Keratinocyte (primary cell): ENCODE measurements at regions not wholly inside any gene's neighbourhood (a gene's known extent, or its start where the extent isn't known, plus 50 kb on each side); places are given as distances from the start of the nearest gene placed in this dataset.

Source experiments
- DNase-seq: peaks from one replicate; pipeline ENCODE4 v3.0.0-alpha.2; 2011; ENCODE audit warnings: low read depth, missing footprints, low spot score
- FAIRE-seq: peaks from 2 replicates; lab custom pipeline; 2011; peaks lifted over from hg19 to GRCh38; lab: Jason Lieb, UNC
- H2AFZ ChIP-seq: 2 replicates; pipeline ENCODE4 v1.6.0; 2012; ENCODE audit warnings: low read length, control low read depth, inconsistent platforms; ENCODE audit not compliant: control insufficient read depth
- H3K27ac ChIP-seq: 2 replicates; pipeline ENCODE4 v1.5.1; 2011; ENCODE audit warnings: low read length; ENCODE audit not compliant: control insufficient read depth, insufficient read depth
- H3K27me3 ChIP-seq: 3 replicates; pipeline ENCODE4 v1.6.0; 2011; ENCODE audit warnings: low read length; ENCODE audit not compliant: control insufficient read depth, insufficient read depth; ENCODE audit errors: extremely low read depth
- H3K36me3 ChIP-seq, 2 experiments: 2 replicates in 1 of 2; 3 replicates in 1 of 2; pipeline ENCODE4 v1.5.1; 2011; ENCODE audit warnings: low read length in 2 of 2, mild to moderate bottlenecking in 1 of 2; ENCODE audit not compliant: control insufficient read depth in 2 of 2, insufficient read depth in 2 of 2; ENCODE audit errors: extremely low read depth in 1 of 2
- H3K4me1 ChIP-seq: 3 replicates; pipeline ENCODE4 v1.5.1; 2011; ENCODE audit warnings: low read length; ENCODE audit not compliant: control insufficient read depth, insufficient read depth; ENCODE audit errors: extremely low read depth
- H3K4me2 ChIP-seq: 3 replicates; pipeline ENCODE4 v1.6.0; 2011; ENCODE audit warnings: low read depth, low read length; ENCODE audit not compliant: control insufficient read depth, insufficient read depth; ENCODE audit errors: extremely low read depth
- H3K4me3 ChIP-seq, 3 experiments: fragments of 200-600 bp in 1 of 3; sonication (generic) in 1 of 3; 2 replicates in 2 of 3; 3 replicates in 1 of 3; pipeline ENCODE4 v1.5.1; 2011 to 2016; ENCODE audit warnings: low read length in 3 of 3, mild to moderate bottlenecking in 3 of 3, control low read depth in 2 of 3, inconsistent platforms in 1 of 3, low read depth in 1 of 3, mixed read lengths in 1 of 3, mixed run types in 1 of 3, moderate library complexity in 1 of 3; ENCODE audit not compliant: control insufficient read depth in 2 of 3, insufficient read depth in 2 of 3; ENCODE audit errors: extremely low read depth in 1 of 3
- H3K79me2 ChIP-seq: 2 replicates; pipeline ENCODE4 v1.6.0; 2012; ENCODE audit warnings: low read length; ENCODE audit not compliant: control insufficient read depth, insufficient read depth
- H3K9ac ChIP-seq: 3 replicates; pipeline ENCODE4 v1.6.0; 2011; ENCODE audit warnings: low read length; ENCODE audit not compliant: control insufficient read depth, insufficient read depth; ENCODE audit errors: extremely low read depth
- H3K9me1 ChIP-seq: 3 replicates; pipeline ENCODE4 v1.6.0; 2011; ENCODE audit warnings: low read length; ENCODE audit not compliant: control insufficient read depth, insufficient read depth; ENCODE audit errors: extremely low read depth
- H3K9me3 ChIP-seq: 2 replicates; pipeline ENCODE4 v1.5.1; 2012; ENCODE audit warnings: low read depth, low read length; ENCODE audit not compliant: control insufficient read depth
- H4K20me1 ChIP-seq: 3 replicates; pipeline ENCODE4 v1.6.0; 2011; ENCODE audit warnings: low read length; ENCODE audit not compliant: control insufficient read depth, insufficient read depth; ENCODE audit errors: extremely low read depth
- EZH2 ChIP-seq: IDR thresholded peaks from one replicate; pipeline ENCODE4 v1.6.1; 2012; ENCODE audit warnings: inconsistent platforms, mild to moderate bottlenecking, low read length, moderate library complexity
- dilution Hi-C: fragments of 300-500 bp; cut with MboI; formaldehyde crosslinking; loops from one replicate; pipeline ENCODE4 v1.7.0; 2020; ENCODE audit warnings: low sequenced_read_pairs; ENCODE audit not compliant: extremely low pct_ligation_motif_present
- TF ChIP-seq, protein P1 (sequence below), 3 experiments: IDR thresholded peaks in 1 of 3; conservative IDR thresholded peaks in 1 of 3; optimal IDR thresholded peaks in 1 of 3; 2 replicates in 2 of 3; 3 replicates in 1 of 3; pipeline versions ENCODE3 to v1.5.1; 2011; ENCODE audit warnings: low read length in 3 of 3, mild to moderate bottlenecking in 3 of 3, moderate library complexity in 2 of 3, control low read depth in 1 of 3, inconsistent platforms in 1 of 3; ENCODE audit not compliant: insufficient read depth in 2 of 3; ENCODE audit errors: extremely low read depth in 1 of 3

GRCh38 chr18:56358608-56359280 is 279.6 kb downstream of the TXNL1 start:
- H3K27me3 ChIP-seq: no peaks in the 10 kb centered on the region
- no peak overlapping the region for H3K4me3 ChIP-seq
- FAIRE-seq: no peak
- H3K4me2 ChIP-seq: no peak overlapping the region
- no peaks in the 10 kb centered on the region for H3K9me3 ChIP-seq
- no peaks in the 10 kb centered on the region for H3K9me1 ChIP-seq
- no peak overlapping the region for H3K27ac ChIP-seq
- no peak for DNase-seq
- no peaks in the 10 kb centered on the region for H3K36me3 ChIP-seq
- H3K79me2 ChIP-seq: no peaks in the 10 kb centered on the region
- no peaks in the 10 kb centered on the region for H4K20me1 ChIP-seq
- no peak for TF ChIP-seq EZH2
- TF ChIP-seq, protein P1, sequence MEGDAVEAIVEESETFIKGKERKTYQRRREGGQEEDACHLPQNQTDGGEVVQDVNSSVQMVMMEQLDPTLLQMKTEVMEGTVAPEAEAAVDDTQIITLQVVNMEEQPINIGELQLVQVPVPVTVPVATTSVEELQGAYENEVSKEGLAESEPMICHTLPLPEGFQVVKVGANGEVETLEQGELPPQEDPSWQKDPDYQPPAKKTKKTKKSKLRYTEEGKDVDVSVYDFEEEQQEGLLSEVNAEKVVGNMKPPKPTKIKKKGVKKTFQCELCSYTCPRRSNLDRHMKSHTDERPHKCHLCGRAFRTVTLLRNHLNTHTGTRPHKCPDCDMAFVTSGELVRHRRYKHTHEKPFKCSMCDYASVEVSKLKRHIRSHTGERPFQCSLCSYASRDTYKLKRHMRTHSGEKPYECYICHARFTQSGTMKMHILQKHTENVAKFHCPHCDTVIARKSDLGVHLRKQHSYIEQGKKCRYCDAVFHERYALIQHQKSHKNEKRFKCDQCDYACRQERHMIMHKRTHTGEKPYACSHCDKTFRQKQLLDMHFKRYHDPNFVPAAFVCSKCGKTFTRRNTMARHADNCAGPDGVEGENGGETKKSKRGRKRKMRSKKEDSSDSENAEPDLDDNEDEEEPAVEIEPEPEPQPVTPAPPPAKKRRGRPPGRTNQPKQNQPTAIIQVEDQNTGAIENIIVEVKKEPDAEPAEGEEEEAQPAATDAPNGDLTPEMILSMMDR (optimal IDR thresholded peaks at IDR 0.05 in 1 of 3, IDR thresholded peaks at IDR 0.05 in 1 of 3, conservative IDR thresholded peaks at IDR 0.05 in 1 of 3; ENCODE audit: extremely low read depth in 1 of 3, insufficient read depth in 2 of 3, low read length in 3 of 3): peak; percentile 20 to 26 (median 22)
- H3K9ac ChIP-seq: no peak overlapping the region
- H2AFZ ChIP-seq: no peak overlapping the region
- H3K4me1 ChIP-seq: no peaks in the 10 kb centered on the region
- dilution Hi-C loops: no loop called here

GRCh38 chr18:56353663-56354260 is 284.6 kb downstream of the TXNL1 start:
- Histone ChIP-seq H3K79me2 (no peaks in the 10 kb centered on the region), H3K9ac (no peak overlapping the region), H2AFZ (no peak overlapping the region), H3K27me3 (no peaks in the 10 kb centered on the region), H3K36me3 (no peaks in the 10 kb centered on the region), H3K4me1 (no peaks in the 10 kb centered on the region), H4K20me1 (no peaks in the 10 kb centered on the region), H3K4me3 (no peak overlapping the region), H3K27ac (no peak overlapping the region), H3K4me2 (no peak overlapping the region), H3K9me1 (no peaks in the 10 kb centered on the region), H3K9me3 (no peaks in the 10 kb centered on the region)
- no peak for FAIRE-seq
- DNase-seq: no peak
- dilution Hi-C loops: no loop called here
- TF ChIP-seq, protein P1 (optimal IDR thresholded peaks at IDR 0.05 in 1 of 3, IDR thresholded peaks at IDR 0.05 in 1 of 3, conservative IDR thresholded peaks at IDR 0.05 in 1 of 3; ENCODE audit: extremely low read depth in 1 of 3, insufficient read depth in 2 of 3, low read length in 3 of 3): no peak
- TF ChIP-seq EZH2: no peak
